Osteoblast (primary cell): ENCODE measurements at regions not wholly inside any gene's neighbourhood (a gene's known extent, or its start where the extent isn't known, plus 50 kb on each side); places are given as distances from the start of the nearest gene placed in this dataset.

ENCODE experiments used
- DNase-seq: peaks from one replicate; pipeline ENCODE4 v3.0.0; 2011; ENCODE audit warnings: low spot score, mixed read lengths; ENCODE audit not compliant: insufficient read length; ENCODE audit errors: missing footprints
- H2AFZ ChIP-seq: 2 replicates; pipeline ENCODE4 v1.6.0; 2011; ENCODE audit warnings: mild to moderate bottlenecking, low read length
- H3K27ac ChIP-seq: 2 replicates; pipeline ENCODE4 v1.5.1; 2011; ENCODE audit warnings: mild to moderate bottlenecking, low read depth, low read length, moderate library complexity
- H3K27me3 ChIP-seq: 2 replicates; pipeline ENCODE4 v1.6.0; 2012; ENCODE audit warnings: mild to moderate bottlenecking, control low read depth, inconsistent platforms, low read length, moderate library complexity; ENCODE audit not compliant: insufficient read depth
- H3K36me3 ChIP-seq: 2 replicates; pipeline ENCODE4 v1.5.1; 2011; ENCODE audit warnings: mild to moderate bottlenecking, low read length, control low read depth, moderate library complexity; ENCODE audit not compliant: insufficient read depth
- H3K4me1 ChIP-seq: 2 replicates; pipeline ENCODE4 v1.5.1; 2011; ENCODE audit warnings: mild to moderate bottlenecking, low read length, control low read depth, moderate library complexity; ENCODE audit not compliant: insufficient read depth
- H3K4me2 ChIP-seq: 2 replicates; pipeline ENCODE4 v1.6.0; 2011; ENCODE audit warnings: mild to moderate bottlenecking, low read length; ENCODE audit not compliant: insufficient read depth
- H3K4me3 ChIP-seq: fragments of 200-600 bp; sonication (generic); 3 replicates; pipeline ENCODE4 v1.5.1; 2012; ENCODE audit warnings: mild to moderate bottlenecking, low read length, inconsistent platforms; ENCODE audit not compliant: insufficient read depth
- H3K79me2 ChIP-seq: 2 replicates; pipeline ENCODE4 v1.6.0; 2012; ENCODE audit warnings: mild to moderate bottlenecking, low read length, control low read depth, inconsistent platforms; ENCODE audit not compliant: insufficient read depth
- H3K9me3 ChIP-seq: 2 replicates; pipeline ENCODE4 v1.5.1; 2011; ENCODE audit warnings: low read depth, low read length, control low read depth
- H4K20me1 ChIP-seq: 2 replicates; pipeline ENCODE4 v1.6.0; 2012; ENCODE audit warnings: mild to moderate bottlenecking, low read length, control low read depth; ENCODE audit not compliant: insufficient read depth
- CTCF ChIP-seq: IDR thresholded peaks from 2 replicates; pipeline ENCODE4 v1.5.1; 2011; ENCODE audit warnings: mild to moderate bottlenecking, low read depth, low read length, moderate library complexity; ENCODE audit errors: extremely low read depth

GRCh38 chr5:117487556-117487955 lies 912.9 kb upstream of the SEMA6A start:
- Histone ChIP-seq H3K4me1 (no peaks in the 10 kb centered on the region), H3K4me2 (no peak overlapping the region), H3K36me3 (no peaks in the 10 kb centered on the region), H3K27me3 (no peaks in the 10 kb centered on the region), H2AFZ (no peak overlapping the region), H3K4me3 (no peak overlapping the region), H4K20me1 (no peaks in the 10 kb centered on the region), H3K79me2 (no peaks in the 10 kb centered on the region), H3K27ac (no peak overlapping the region), H3K9me3 (peaks cover 5% of the 10 kb centered on the region)
- TF ChIP-seq CTCF = no peak
- no peak for DNase-seq

GRCh38 chr5:117486879-117487391 lies 912.3 kb upstream of the SEMA6A start:
- Histone ChIP-seq H3K36me3 (no peaks in the 10 kb centered on the region), H3K4me2 (no peak overlapping the region), H3K4me1 (no peaks in the 10 kb centered on the region), H2AFZ (no peak overlapping the region), H3K27ac (no peak overlapping the region), H4K20me1 (no peaks in the 10 kb centered on the region), H3K9me3 (peaks cover 5% of the 10 kb centered on the region), H3K27me3 (no peaks in the 10 kb centered on the region), H3K79me2 (no peaks in the 10 kb centered on the region), H3K4me3 (no peak overlapping the region)
- TF ChIP-seq CTCF = no peak
- DNase-seq = no peak

GRCh38 chr5:117486261-117486660 lies 911.6 kb upstream of the SEMA6A start:
- no peak overlapping the region for H3K27ac ChIP-seq
- H3K79me2 ChIP-seq = no peaks in the 10 kb centered on the region
- DNase-seq = no peak
- no peak overlapping the region for H2AFZ ChIP-seq
- H3K4me2 ChIP-seq = no peak overlapping the region
- no peaks in the 10 kb centered on the region for H3K27me3 ChIP-seq
- H3K9me3 ChIP-seq = peaks cover 5% of the 10 kb centered on the region
- TF ChIP-seq CTCF = no peak
- no peaks in the 10 kb centered on the region for H3K4me1 ChIP-seq
- no peaks in the 10 kb centered on the region for H4K20me1 ChIP-seq
- no peak overlapping the region for H3K4me3 ChIP-seq
- H3K36me3 ChIP-seq = no peaks in the 10 kb centered on the region

DNA sequence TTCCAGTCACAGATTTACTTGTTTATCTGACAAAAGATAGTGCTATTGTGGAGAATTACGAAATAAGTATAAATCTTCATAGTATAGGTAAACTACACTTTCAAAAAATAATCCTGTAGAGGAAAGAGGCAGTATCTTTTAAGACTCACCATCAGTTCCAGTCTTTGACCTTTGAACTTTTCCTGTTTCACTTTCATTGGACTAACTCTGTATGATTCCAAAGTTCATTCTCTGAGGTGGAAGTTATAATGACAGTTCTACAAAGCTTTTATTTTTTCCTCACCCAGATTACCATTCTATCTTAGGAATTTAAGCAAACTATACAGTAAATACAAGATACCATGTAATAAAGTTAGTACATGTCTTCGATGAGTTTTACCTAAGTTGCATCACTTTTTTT lies 901.3 kb upstream of the SEMA6A start:
- TF ChIP-seq CTCF = no peak
- H3K4me2 ChIP-seq = no peak overlapping the region
- H2AFZ ChIP-seq = no peak overlapping the region
- no peaks in the 10 kb centered on the region for H3K36me3 ChIP-seq
- no peaks in the 10 kb centered on the region for H4K20me1 ChIP-seq
- H3K4me1 ChIP-seq = no peaks in the 10 kb centered on the region
- no peaks in the 10 kb centered on the region for H3K9me3 ChIP-seq
- no peak overlapping the region for H3K27ac ChIP-seq
- no peak for DNase-seq
- H3K4me3 ChIP-seq = no peak overlapping the region
- H3K79me2 ChIP-seq = no peaks in the 10 kb centered on the region
- H3K27me3 ChIP-seq = no peaks in the 10 kb centered on the region
